ENCODE measurements at regions not wholly inside any gene's neighbourhood (a gene's known extent, or its start where the extent isn't known, plus 50 kb on each side); places are given as distances from the start of the nearest gene placed in this dataset.

DNA sequence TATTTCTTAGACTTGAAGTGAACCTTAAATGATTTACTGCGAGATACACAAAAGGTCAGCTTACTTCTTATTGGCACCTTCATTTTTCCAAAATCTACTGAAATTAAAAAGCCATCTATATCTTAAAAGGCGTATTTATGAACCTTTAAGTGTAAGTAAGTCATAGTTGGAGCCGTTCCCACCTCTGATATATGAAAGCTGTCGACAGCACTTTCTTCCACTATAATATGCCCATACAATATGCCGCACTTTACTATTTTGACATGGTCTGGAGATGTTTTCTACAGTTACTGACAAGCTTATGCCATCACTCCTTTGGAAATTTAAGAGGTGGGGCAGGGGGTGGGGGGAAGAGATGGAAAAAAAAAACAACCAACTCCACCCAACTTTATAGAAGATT lies 155.3 kb downstream of the PHETA1 start:
- in situ Hi-C loops (cut with HindIII; ENCODE audit: low sequenced_read_pairs): no loop called here
- no peak overlapping the region for H3K4me3 ChIP-seq (ENCODE audit: low read depth, low read length)
- TF ChIP-seq, protein P1, sequence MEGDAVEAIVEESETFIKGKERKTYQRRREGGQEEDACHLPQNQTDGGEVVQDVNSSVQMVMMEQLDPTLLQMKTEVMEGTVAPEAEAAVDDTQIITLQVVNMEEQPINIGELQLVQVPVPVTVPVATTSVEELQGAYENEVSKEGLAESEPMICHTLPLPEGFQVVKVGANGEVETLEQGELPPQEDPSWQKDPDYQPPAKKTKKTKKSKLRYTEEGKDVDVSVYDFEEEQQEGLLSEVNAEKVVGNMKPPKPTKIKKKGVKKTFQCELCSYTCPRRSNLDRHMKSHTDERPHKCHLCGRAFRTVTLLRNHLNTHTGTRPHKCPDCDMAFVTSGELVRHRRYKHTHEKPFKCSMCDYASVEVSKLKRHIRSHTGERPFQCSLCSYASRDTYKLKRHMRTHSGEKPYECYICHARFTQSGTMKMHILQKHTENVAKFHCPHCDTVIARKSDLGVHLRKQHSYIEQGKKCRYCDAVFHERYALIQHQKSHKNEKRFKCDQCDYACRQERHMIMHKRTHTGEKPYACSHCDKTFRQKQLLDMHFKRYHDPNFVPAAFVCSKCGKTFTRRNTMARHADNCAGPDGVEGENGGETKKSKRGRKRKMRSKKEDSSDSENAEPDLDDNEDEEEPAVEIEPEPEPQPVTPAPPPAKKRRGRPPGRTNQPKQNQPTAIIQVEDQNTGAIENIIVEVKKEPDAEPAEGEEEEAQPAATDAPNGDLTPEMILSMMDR (IDR thresholded peaks at IDR 0.05; ENCODE audit: low read depth, low read length, missing control alignments): no peak
- no peak for DNase-seq (ENCODE audit: low read depth)

DNA sequence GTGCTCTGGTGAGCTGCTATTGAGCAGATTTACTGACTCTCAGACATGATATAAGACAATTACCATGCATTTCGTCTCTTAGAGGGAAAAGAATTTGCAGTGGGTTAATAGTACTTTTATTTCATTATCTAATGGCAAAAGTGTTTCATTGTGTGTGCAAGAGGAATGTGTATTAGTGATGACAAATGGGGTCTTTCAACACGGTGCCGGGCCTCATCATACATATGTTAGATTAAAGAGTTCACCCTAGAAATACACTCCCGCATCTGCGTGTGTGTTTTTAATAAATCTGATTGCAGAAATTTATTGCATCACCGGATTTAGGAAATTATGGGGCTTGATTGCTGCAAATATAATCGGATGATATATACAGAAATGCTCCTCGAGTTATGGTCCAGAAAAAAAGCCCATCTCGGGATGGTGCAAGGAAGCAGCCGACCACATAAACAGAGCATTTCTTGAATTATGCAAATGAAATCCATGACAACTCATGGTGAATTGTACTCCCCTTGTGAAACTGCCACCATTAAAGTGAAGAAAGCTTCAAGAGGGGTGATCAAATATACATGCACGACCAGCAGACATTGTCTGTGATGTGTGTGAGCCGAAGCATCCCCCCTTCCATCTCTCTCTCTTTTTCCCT lies 156.0 kb downstream of the PHETA1 start:
- in situ Hi-C loops (cut with HindIII; ENCODE audit: low sequenced_read_pairs): no loop called here
- DNase-seq (ENCODE audit: low read depth): no peak

DNA sequence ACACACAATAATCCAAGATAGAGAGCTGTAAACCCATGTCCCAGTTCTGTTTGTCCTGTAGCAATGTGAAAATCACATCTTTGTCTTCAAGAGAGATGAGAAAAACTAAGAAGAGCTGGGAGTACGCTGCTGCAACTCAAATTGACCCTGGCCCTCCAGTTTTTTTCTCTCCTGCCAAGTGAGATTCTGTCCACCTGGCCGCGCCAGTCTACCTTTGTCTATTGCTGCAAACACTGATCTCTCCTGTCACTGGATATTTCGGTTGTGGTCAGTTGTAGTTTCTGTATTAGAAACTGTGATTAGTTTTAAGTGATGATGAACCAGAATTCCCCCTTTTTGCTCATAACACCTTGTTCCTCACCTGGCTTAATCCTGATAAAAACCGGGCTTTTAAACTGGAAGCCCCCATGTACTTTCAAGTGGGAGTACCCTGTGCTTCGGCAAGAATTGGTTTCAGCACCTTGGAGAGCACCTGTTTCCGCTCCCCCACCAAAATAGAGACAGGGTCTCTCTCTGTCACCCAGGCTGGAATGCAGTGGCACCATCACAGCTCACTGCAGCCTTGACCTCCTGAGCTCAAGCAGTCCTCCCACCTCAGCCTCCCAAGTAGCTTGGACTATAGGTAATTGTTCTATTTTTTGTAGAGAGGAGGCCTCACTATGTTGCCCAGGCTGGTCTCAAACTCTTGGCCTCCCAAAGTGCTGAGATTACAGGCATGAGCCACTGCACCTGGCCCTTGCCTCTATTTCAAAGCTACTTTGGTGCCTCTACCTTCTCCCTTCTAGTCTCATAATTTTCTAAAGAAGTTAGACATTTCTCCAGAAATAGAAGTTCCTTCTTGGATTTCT lies 156.8 kb downstream of the PHETA1 start:
- in situ Hi-C loops (cut with HindIII; ENCODE audit: low sequenced_read_pairs): no loop called here
- no peak overlapping the region for H3K4me3 ChIP-seq (ENCODE audit: low read depth, low read length)
- TF ChIP-seq, protein P1 (IDR thresholded peaks at IDR 0.05; ENCODE audit: low read depth, low read length, missing control alignments): no peak
- no peak for DNase-seq (ENCODE audit: low read depth)

More for the DNA sequence above, 156.0 kb downstream of the PHETA1 start:
- H3K4me3 ChIP-seq (ENCODE audit: low read depth, low read length): no peak overlapping the region
- TF ChIP-seq, protein P1 (IDR thresholded peaks at IDR 0.05; ENCODE audit: low read depth, low read length, missing control alignments): no peak

DNA sequence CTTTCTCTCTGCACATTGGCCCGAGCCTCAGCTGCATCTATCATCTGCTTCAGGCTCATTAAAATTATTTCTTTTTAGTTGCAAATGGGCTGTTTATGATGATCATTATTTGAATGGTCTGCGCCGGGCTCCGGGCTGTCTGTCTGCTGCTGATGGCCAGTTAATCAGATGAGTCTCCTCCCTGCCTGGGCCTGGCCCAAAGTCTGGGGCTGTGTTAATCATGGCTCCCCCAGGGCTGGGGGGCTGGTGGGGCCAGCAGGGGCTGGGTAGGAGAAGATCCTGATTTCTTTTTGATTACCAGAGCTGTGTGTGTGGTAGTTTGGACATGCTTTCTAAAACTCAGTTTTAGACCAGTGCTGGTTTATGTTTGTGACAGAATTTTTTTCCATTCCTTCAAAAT lies 159.1 kb downstream of the PHETA1 start:
- TF ChIP-seq, protein P1 (IDR thresholded peaks at IDR 0.05; ENCODE audit: low read depth, low read length, missing control alignments): no peak
- in situ Hi-C loops (cut with HindIII; ENCODE audit: low sequenced_read_pairs): no loop called here
- no peak for DNase-seq (ENCODE audit: low read depth)
- H3K4me3 ChIP-seq (ENCODE audit: low read depth, low read length): no peak overlapping the region

DNA sequence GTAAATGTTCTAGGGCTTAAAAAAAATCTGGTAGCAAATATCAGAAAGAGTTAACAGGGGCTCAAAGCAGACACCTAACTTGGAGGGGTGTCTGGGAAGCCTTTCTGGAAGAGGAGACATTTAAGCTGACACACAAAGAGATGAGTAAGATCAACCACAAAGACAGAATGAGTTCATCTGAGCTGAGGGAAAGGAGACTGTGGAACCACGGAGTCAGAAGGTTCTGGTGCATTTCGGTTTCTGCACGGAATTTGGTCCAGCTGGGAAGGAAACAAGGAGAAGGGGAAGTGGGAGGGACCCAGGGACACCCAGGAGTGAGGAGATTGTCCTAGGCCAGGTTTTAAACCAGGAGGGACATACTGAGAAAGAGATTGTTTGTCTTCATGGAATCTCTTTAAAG lies 161.1 kb downstream of the PHETA1 start:
- H3K4me3 ChIP-seq (ENCODE audit: low read depth, low read length): no peak overlapping the region
- in situ Hi-C loops (cut with HindIII; ENCODE audit: low sequenced_read_pairs): no loop called here
- TF ChIP-seq, protein P1 (IDR thresholded peaks at IDR 0.05; ENCODE audit: low read depth, low read length, missing control alignments): no peak
- no peak for DNase-seq (ENCODE audit: low read depth)

DNA sequence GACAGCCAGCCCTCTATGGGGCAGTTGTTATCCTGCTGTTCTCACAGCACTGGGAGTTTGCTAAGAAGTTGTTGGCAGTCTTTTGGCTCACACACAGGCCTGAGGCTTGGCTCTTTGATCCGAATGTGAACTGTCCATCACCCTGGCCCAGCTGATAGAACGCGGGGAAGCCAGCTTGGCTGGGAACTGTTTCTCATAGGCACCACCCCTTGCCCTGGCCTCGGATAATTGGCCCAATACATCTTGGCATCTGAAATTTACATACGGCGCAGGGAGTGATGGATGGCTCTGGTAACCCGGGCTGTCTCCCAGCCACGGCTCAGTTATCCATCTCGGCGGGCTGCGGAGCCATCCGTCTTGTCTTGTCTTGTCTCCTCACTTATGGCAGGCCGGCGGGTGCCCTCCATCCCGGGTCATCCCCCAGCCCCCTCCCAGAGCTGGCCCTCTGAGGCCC lies 164.1 kb downstream of the PHETA1 start:
- TF ChIP-seq, protein P1 (IDR thresholded peaks at IDR 0.05; ENCODE audit: low read depth, low read length, missing control alignments): no peak
- H3K4me3 ChIP-seq (ENCODE audit: low read depth, low read length): no peak overlapping the region
- no peak for DNase-seq (ENCODE audit: low read depth)
- in situ Hi-C loops (cut with HindIII; ENCODE audit: low sequenced_read_pairs): no loop called here

Measured in astrocyte of the cerebellum (primary cell).